Mesenchymal stem cell (in vitro differentiated cells and primary cell): ENCODE measurements at regions not wholly inside any gene's neighbourhood (a gene's known extent, or its start where the extent isn't known, plus 50 kb on each side); places are given as distances from the start of the nearest gene placed in this dataset.

Experiments
- DNase-seq: peaks from one replicate; pipeline ENCODE4 v3.0.0-alpha.2; 2013
- H2AFZ ChIP-seq: one replicate; pipeline ENCODE4 v1.6.1; 2013; ENCODE audit warnings: low read depth, mild to moderate bottlenecking, control low read depth, inconsistent platforms, low read length, moderate library complexity
- H2AK5ac ChIP-seq: 2 replicates; pipeline ENCODE4 v1.6.1; 2013; ENCODE audit warnings: low read length, moderate library complexity, mild to moderate bottlenecking, inconsistent platforms; ENCODE audit not compliant: severe bottlenecking
- H2BK120ac ChIP-seq: one replicate; pipeline ENCODE4 v1.6.1; 2013; ENCODE audit warnings: low read depth, mild to moderate bottlenecking, inconsistent platforms, low read length, moderate library complexity
- H2BK12ac ChIP-seq, 2 experiments: one replicate each; pipeline ENCODE4 v1.6.1; 2013; ENCODE audit warnings: inconsistent platforms in 2 of 2, low read length in 2 of 2, mild to moderate bottlenecking in 2 of 2, moderate library complexity in 2 of 2, control low read depth in 1 of 2
- H2BK15ac ChIP-seq: one replicate; pipeline ENCODE4 v1.6.1; 2013; ENCODE audit warnings: mild to moderate bottlenecking, low read depth, inconsistent platforms; ENCODE audit not compliant: poor library complexity, severe bottlenecking
- H2BK5ac ChIP-seq: 2 replicates; pipeline ENCODE4 v1.6.1; 2013; ENCODE audit warnings: low read depth, mild to moderate bottlenecking, low read length, control low read depth, inconsistent platforms; ENCODE audit not compliant: poor library complexity, severe bottlenecking
- H3K14ac ChIP-seq, 2 experiments: one replicate each; pipeline ENCODE4 v1.6.1; 2013; ENCODE audit warnings: inconsistent platforms in 2 of 2, low read length in 2 of 2, control low read depth in 1 of 2, mild to moderate bottlenecking in 1 of 2, moderate library complexity in 1 of 2
- H3K18ac ChIP-seq, 2 experiments: one replicate each; pipeline ENCODE4 v1.6.1; 2013; ENCODE audit warnings: inconsistent platforms in 2 of 2, low read length in 2 of 2, control low read depth in 1 of 2, low read depth in 1 of 2, mild to moderate bottlenecking in 1 of 2
- H3K23ac ChIP-seq, 2 experiments: one replicate each; pipeline ENCODE4 v1.6.1; 2013; ENCODE audit warnings: inconsistent platforms in 2 of 2, low read length in 2 of 2, mild to moderate bottlenecking in 2 of 2, moderate library complexity in 2 of 2, control low read depth in 1 of 2
- H3K27ac ChIP-seq: 2 replicates; pipeline ENCODE4 v1.5.1; 2013; ENCODE audit warnings: mild to moderate bottlenecking, moderate library complexity, low read length, control low read depth, inconsistent platforms; ENCODE audit not compliant: poor library complexity, severe bottlenecking
- H3K27me3 ChIP-seq, 2 experiments: 2 replicates each; pipeline versions ENCODE4 v1.6.1 to v1.7.0; 2013; ENCODE audit warnings: low read length in 2 of 2, mild to moderate bottlenecking in 2 of 2, moderate library complexity in 2 of 2, control low read depth in 1 of 2, inconsistent platforms in 1 of 2; ENCODE audit not compliant: control insufficient read depth in 1 of 2, insufficient read depth in 1 of 2
- H3K36me3 ChIP-seq, 2 experiments: 2 replicates each; pipeline versions ENCODE4 v1.6.1 to v1.7.0; 2013; ENCODE audit warnings: low read length in 2 of 2, control low read depth in 1 of 2, inconsistent platforms in 1 of 2, low read depth in 1 of 2, mild to moderate bottlenecking in 1 of 2; ENCODE audit not compliant: insufficient read depth in 2 of 2, control insufficient read depth in 1 of 2
- H3K4ac ChIP-seq, 2 experiments: one replicate each; pipeline ENCODE4 v1.6.1; 2013; ENCODE audit warnings: inconsistent platforms in 2 of 2, low read length in 2 of 2, mild to moderate bottlenecking in 2 of 2, moderate library complexity in 2 of 2, control low read depth in 1 of 2, low read depth in 1 of 2
- H3K4me1 ChIP-seq: 2 replicates; pipeline ENCODE4 v1.6.1; 2013; ENCODE audit warnings: low read depth, low read length, control low read depth; ENCODE audit not compliant: control insufficient read depth, insufficient read depth
- H3K4me2 ChIP-seq: 2 replicates; pipeline ENCODE4 v1.6.1; 2013; ENCODE audit warnings: low read length, mild to moderate bottlenecking, inconsistent platforms; ENCODE audit not compliant: poor library complexity, severe bottlenecking
- H3K4me3 ChIP-seq, 2 experiments: 2 replicates each; pipeline versions ENCODE4 v1.5.1 to v1.7.0; 2013; ENCODE audit warnings: low read length in 2 of 2, mild to moderate bottlenecking in 2 of 2, control low read depth in 1 of 2, low read depth in 1 of 2; ENCODE audit not compliant: insufficient read depth in 1 of 2
- H3K79me1 ChIP-seq: replicated peaks from 2 replicates; pipeline ENCODE4 v1.6.1; 2013; ENCODE audit warnings: mild to moderate bottlenecking, control low read depth, low read length, inconsistent platforms; ENCODE audit not compliant: poor library complexity, severe bottlenecking
- H3K9ac ChIP-seq: 2 replicates; pipeline ENCODE4 v1.7.0; 2013; ENCODE audit warnings: mild to moderate bottlenecking, low read length, moderate library complexity
- H3K9me3 ChIP-seq: 2 replicates; pipeline ENCODE4 v1.7.0; 2013; ENCODE audit warnings: mild to moderate bottlenecking, low read length; ENCODE audit not compliant: control insufficient read depth
- H4K8ac ChIP-seq: one replicate; pipeline ENCODE4 v1.6.1; 2013; ENCODE audit warnings: inconsistent platforms, mild to moderate bottlenecking, low read length, moderate library complexity
- H4K91ac ChIP-seq: one replicate; pipeline ENCODE4 v1.6.1; 2013; ENCODE audit warnings: mild to moderate bottlenecking, low read length, inconsistent platforms
- WGBS: methylation state at CpG from one replicate; pipeline ENCODE4 v1.1.7; 2013; ENCODE audit warnings: mixed read lengths; 5-methylcytosine and 5-hydroxymethylcytosine counted together

GRCh38 chr7:21192657-21193056 lies 235.2 kb upstream of the SP4 start:
- Histone ChIP-seq H2BK120ac (no peak overlapping the region), H3K9ac (no peak overlapping the region), H2BK12ac (no peak overlapping the region), H3K27me3 (no peaks in the 10 kb centered on the region), H3K4me1 (no peaks in the 10 kb centered on the region), H3K4me2 (no peak overlapping the region), H3K36me3 (no peaks in the 10 kb centered on the region), H2AK5ac (no peak overlapping the region), H3K23ac (no peak overlapping the region), H3K27ac (no peak overlapping the region), H3K79me1 (no peaks in the 10 kb centered on the region), H4K8ac (no peak overlapping the region), H2BK5ac (no peak overlapping the region), H3K4ac (no peak overlapping the region), H3K18ac (no peak overlapping the region), H2BK15ac (no peak overlapping the region), H3K4me3 (no peak overlapping the region), H3K9me3 (peaks cover 4% of the 10 kb centered on the region), H4K91ac (no peak overlapping the region), H3K14ac (no peak overlapping the region), H2AFZ (no peak overlapping the region)
- no peak for DNase-seq
- WGBS: 63% methylated on average over 2 of the region's 2 CpGs

- H3K9ac ChIP-seq: no peak overlapping the region
- H3K4ac ChIP-seq: no peak overlapping the region
- no peak overlapping the region for H4K8ac ChIP-seq
- no peaks in the 10 kb centered on the region for H3K27me3 ChIP-seq
- H3K27ac ChIP-seq: no peak overlapping the region
- H3K4me3 ChIP-seq: no peak overlapping the region
- H3K9me3 ChIP-seq: peaks cover 4% of the 10 kb centered on the region
- H3K18ac ChIP-seq: no peak overlapping the region
- no peak for DNase-seq
- H3K79me1 ChIP-seq: no peaks in the 10 kb centered on the region
- H2BK5ac ChIP-seq: no peak overlapping the region
- H2BK120ac ChIP-seq: no peak overlapping the region
- no peak overlapping the region for H4K91ac ChIP-seq
- no peak overlapping the region for H2BK15ac ChIP-seq
- H3K4me2 ChIP-seq: no peak overlapping the region
- H2AK5ac ChIP-seq: no peak overlapping the region
- no peaks in the 10 kb centered on the region for H3K4me1 ChIP-seq
- H3K14ac ChIP-seq: no peak overlapping the region
- no peak overlapping the region for H2AFZ ChIP-seq
- WGBS: 61% methylated on average over 2 of the region's 2 CpGs
- no peak overlapping the region for H2BK12ac ChIP-seq
- H3K36me3 ChIP-seq: no peaks in the 10 kb centered on the region
- H3K23ac ChIP-seq: no peak overlapping the region
Measured at GRCh38 chr7:21193895-21194294, 234.0 kb upstream of the SP4 start.

- 80% methylated on average over 4 of the region's 4 CpGs for WGBS
- H4K91ac ChIP-seq: no peak overlapping the region
Measured at GRCh38 chr7:21194936-21195335, 232.9 kb upstream of the SP4 start.

GRCh38 chr7:21198921-21199320 lies 229.0 kb upstream of the SP4 start:
- Histone ChIP-seq H3K4me1 (no peaks in the 10 kb centered on the region), H2BK12ac (no peak overlapping the region), H3K23ac (no peak overlapping the region), H3K9ac (no peak overlapping the region), H3K14ac (no peak overlapping the region), H2BK15ac (no peak overlapping the region), H2BK120ac (no peak overlapping the region), H3K9me3 (peaks cover 4% of the 10 kb centered on the region), H4K8ac (no peak overlapping the region), H2AK5ac (no peak overlapping the region), H2BK5ac (no peak overlapping the region), H3K4me2 (no peak overlapping the region), H3K4ac (no peak overlapping the region), H3K27me3 (no peaks in the 10 kb centered on the region), H3K79me1 (no peaks in the 10 kb centered on the region), H3K4me3 (no peak overlapping the region), H2AFZ (no peak overlapping the region), H3K27ac (no peak overlapping the region), H4K91ac (no peak overlapping the region), H3K18ac (no peak overlapping the region), H3K36me3 (no peaks in the 10 kb centered on the region)
- no CpG with 5 or more reads among the region's 1 CpG for WGBS
- DNase-seq: no peak

More at GRCh38 chr7:21194936-21195335, 232.9 kb upstream of the SP4 start:
- Histone ChIP-seq H2BK5ac (no peak overlapping the region), H3K9me3 (peaks cover 4% of the 10 kb centered on the region), H2BK12ac (no peak overlapping the region), H3K23ac (no peak overlapping the region), H3K4me1 (no peaks in the 10 kb centered on the region), H3K36me3 (no peaks in the 10 kb centered on the region), H4K8ac (no peak overlapping the region), H3K14ac (no peak overlapping the region), H3K4me2 (no peak overlapping the region), H3K79me1 (no peaks in the 10 kb centered on the region), H3K9ac (no peak overlapping the region), H3K27ac (no peak overlapping the region), H2BK15ac (no peak overlapping the region), H2BK120ac (no peak overlapping the region), H2AK5ac (no peak overlapping the region), H2AFZ (no peak overlapping the region), H3K4me3 (no peak overlapping the region), H3K4ac (no peak overlapping the region), H3K27me3 (no peaks in the 10 kb centered on the region), H3K18ac (no peak overlapping the region)
- DNase-seq: no peak
